ENCODE measurements at regions not wholly inside any gene's neighbourhood (a gene's known extent, or its start where the extent isn't known, plus 50 kb on each side); places are given as distances from the start of the nearest gene placed in this dataset.

- intact Hi-C loops (cut with micrococcal nuclease), result no loop called here
- Mint-ChIP-seq H3K27me3 (ENCODE audit: insufficient read depth, unreplicated experiment) (peaks cover 67% of the 10 kb centered on the region), H3K27ac (ENCODE audit: low read depth, unreplicated experiment) (no peak overlapping the region), H3K4me1 (ENCODE audit: insufficient read depth, unreplicated experiment) (no peaks in the 10 kb centered on the region), H3K36me3 (ENCODE audit: insufficient read depth, unreplicated experiment) (no peaks in the 10 kb centered on the region), H3K9me3 (ENCODE audit: unreplicated experiment) (no peaks in the 10 kb centered on the region), H3K4me3 (ENCODE audit: unreplicated experiment) (no peak overlapping the region)
- no peak for TF ChIP-seq CTCF (IDR thresholded peaks at IDR 0.05; ENCODE audit: unreplicated experiment)
- DNase-seq (ENCODE audit: unreplicated experiment), result no peak
- CTCF ChIA-PET, result interaction anchor here (1.7 kb wide), 1 partner anchor 8 kb away, joined by 5 read pairs; no protein-coding TSS in a partner anchor
- POLR2A ChIA-PET, result no interaction called here
- BruUV-seq (replicated peaks), result no TSS peak
Measured at GRCh38 chr1:93028542-93028941, 50.5 kb upstream of the MTF2 start.

Measured in MCF 10A (cell line).